GM21423 (cell line): ENCODE measurements at regions not wholly inside any gene's neighbourhood (a gene's known extent, or its start where the extent isn't known, plus 50 kb on each side); places are given as distances from the start of the nearest gene placed in this dataset.
"Not testable (repeated sequence)": the region's sequence is repeated elsewhere in the genome, so short reads cannot be mapped to it uniquely, and the experiment has no call there.

Experiments used
- ATAC-seq: cut with Tn5 transposase; IDR thresholded peaks from one replicate; pipeline ENCODE4 v1.9.1; 2021; ENCODE audit warnings: mild to moderate bottlenecking, moderate library complexity; ENCODE audit not compliant: unreplicated experiment

DNA sequence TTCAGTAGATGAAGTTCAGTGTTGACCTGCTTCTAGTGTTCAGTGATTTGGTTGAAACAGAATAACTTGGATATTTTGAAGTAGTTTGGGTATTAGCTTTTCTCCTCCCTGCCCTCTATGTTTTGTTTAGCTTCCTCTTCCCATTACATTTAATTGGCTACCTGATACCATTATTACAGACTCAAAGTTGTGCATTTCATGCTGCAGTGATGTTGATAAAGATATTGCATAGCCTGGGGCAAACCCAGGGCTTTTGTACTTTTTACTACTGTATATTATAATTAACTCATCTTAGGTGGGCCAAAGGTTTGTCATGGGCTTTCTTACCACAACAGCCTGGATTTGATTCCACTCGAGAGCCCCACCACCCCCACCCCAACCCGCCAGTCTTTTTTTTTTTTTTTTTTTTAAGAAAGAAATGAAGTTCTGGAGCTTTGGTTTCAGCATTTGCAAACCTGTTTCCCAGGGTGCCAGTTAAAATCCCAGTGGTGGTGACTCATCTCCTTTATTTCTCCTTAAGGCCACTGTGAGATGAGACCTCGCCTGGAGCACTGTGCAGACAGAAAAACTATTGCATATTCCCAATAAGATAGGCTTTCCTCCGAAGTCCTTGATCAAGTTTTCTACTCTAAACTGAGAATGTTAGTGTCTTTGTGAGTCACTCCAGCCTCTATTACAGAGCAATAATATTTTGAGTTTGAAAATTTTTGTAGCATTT is 393.7 kb upstream of the FANCL start:
- ATAC-seq, result no peak

DNA sequence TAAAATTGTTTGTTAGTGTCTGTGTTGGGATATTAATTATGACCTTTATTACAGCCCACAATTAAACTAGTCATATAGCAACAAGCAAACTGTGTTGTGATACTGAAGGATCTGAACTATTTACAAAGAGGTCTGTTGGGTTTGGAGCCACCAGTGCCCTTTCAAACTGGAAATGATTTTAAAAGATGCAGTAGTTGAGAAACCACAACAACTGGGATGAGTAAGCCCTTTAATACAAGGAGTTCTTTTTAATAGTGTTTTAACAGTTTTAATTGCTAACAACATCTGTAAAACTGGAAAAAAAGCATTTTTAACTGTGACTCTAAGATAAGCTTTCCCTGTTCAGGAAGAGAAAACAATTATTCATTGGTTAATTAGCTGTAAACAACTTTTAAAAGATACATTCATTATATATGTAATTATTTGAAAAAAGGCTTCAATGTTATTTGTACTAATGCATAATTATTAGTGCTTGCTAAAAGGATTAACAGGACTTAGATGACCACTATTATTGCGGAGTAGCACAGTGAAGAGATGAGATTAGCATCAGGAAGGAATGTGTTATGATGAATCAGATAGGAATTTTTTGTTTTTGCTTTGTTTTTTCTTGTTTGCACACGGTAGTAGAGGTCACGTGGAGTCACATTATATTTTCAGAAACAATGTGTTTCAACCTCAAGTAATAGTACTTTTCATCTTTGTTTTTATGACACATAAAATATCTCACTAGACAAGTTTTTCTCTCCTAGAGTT is 392.7 kb upstream of the FANCL start:
- no peak for ATAC-seq

DNA sequence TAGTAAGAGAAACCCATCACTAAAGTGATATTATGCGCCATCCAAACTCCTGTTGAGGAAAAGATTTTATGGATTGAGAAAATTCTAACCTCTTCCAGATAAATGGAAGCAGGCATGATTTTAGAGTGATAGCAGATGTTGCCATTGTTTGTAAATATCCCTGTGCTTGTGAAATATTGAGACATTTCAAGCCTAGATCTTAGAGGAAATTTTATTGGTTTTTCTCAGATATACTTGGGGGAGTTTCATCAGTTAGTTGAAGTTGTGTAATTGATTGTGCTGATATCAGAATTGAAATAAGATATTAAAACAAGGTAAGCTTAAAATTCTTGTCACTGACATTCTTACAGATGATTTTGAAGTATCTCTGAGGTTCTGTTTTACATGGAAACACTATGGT is 390.9 kb upstream of the FANCL start:
- no peak for ATAC-seq

DNA sequence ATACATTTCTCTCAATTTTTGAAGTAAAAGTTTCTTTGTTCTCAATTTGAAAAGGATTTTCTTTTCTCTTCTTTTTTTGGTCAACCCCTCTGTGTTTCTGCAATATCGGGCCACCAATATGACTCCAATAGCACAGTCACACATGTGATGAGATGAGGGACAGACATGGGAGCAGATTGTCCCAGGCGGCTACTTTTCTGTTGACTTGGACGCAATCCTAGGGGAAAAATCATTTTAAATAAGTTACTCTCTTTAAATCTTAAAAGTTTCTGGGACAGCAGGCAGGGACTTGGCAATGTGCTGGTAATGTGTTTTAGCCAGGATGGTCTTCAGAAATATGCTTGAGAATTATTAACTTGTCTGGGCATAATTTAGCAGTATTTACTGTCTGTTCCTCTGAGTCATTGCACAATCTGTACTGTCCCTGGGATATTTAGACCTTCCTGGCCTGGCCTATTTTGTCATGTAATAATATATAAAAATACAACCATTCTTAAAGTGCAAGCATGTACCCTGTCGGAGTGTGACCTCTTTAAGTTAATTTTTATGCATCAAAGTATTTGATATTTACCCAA is 388.5 kb upstream of the FANCL start:
- no peak for ATAC-seq

DNA sequence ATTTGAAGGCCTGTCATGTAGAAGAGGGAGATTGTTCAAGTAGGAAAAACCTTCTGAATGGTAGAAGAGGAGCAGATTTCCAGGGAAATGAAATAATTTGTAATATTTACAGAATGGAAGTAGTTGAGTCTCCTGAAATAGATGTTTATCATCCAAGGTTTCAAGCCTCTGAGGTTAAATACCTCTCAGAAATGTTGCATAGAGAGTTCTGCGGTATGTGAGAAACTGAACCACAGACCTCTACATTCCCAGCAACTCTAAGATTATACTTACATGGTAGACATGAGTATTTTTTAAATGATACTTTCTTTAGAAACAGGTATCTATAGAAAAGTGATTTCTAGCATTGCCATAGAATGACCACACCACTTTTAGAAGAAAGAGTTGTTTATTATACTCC is 379.8 kb upstream of the FANCL start:
- no peak for ATAC-seq

DNA sequence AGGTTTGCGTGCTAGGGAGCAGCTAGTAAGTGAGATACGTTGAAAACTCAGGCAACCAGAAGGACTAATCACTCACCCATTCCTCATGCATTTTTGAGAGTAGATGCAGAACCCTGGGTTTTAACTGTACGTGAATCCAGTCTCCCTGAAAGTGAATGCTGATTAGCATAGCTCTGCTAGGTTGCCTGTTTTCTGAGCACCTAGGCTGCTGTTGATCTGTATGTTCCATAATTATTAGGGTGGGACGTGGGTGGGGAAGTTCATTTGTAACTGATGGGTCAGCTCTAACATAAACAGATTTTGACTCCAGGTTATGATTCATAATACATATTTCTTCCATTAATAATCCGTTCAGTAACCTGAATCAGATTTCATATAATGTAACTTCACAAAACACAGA is 379.0 kb upstream of the FANCL start:
- no peak for ATAC-seq

DNA sequence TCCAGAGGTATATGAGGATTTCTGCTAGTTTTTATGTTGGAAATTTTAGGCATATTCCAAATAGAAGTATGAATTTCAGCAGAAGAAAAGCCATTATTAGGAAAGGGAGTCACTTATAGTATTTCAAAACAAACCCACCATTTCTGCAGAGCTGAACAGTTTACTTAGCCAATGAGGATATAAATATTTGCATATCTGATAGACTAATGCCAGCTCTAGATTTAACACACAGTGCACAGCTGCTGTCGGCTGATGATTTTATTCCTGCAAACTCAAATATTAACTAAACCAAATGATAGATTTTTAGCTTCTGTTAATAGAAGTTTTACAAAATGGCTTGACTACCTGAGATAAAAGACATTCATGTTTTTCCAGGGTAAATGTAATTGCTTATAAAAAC is 375.8 kb upstream of the FANCL start:
- ATAC-seq, result no peak

DNA sequence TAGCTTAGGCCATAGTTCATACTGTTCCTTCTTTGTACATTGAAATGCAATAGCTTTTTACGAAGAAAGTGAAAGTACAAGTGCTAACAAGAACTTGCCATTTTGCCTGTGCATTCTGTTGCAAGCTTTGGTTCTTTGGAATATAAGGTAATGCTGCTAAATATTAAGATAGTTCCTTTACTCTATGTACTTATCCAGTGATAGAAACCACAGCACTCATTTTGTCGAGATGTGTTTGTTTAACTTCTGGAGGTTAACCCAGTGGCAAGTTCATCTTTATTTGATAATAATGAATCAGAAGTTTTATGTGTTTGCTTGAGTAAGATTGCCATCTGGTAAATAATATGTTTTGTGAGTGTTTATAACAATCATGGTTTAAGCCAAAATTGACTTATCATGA is 373.1 kb upstream of the FANCL start:
- ATAC-seq, result no peak

DNA sequence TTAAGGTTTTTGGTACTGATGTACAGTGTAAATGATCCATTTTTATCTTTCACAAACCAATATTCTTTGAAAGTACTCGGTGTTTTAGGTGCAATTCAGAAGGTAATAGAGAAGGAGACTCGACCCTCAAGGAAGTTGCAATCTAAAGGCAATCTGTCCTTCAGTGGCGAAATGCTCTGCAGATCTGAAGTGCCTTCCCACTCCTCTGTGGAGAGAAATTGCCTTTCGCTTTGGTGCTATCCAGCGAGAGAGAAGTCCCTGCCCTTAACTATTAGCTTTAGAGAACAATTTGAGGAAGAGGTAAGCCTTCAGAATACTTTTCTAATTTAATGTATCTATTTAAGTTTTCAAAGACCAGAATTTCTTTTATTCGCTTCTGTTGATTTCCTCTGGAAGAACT is 371.8 kb upstream of the FANCL start:
- no peak for ATAC-seq

DNA sequence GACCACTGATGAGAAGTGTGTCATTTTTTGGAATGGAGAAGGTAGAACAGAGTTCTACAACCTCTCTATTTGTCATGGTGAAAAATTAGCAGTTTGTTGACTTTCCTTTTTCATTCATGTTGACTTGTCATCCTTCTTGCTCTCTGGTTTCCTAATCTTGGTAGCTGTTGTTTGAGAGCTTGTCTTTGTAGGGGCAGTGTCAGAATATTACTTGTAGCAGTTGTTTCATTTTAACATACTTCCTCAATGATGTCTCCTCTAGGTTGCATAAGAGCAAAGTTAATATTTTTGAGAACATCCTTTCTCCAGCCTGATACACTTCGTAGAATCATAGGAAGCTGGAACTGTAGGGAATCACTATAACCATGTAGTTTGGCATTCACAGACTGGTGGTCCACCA is 368.2 kb upstream of the FANCL start:
- no peak for ATAC-seq

DNA sequence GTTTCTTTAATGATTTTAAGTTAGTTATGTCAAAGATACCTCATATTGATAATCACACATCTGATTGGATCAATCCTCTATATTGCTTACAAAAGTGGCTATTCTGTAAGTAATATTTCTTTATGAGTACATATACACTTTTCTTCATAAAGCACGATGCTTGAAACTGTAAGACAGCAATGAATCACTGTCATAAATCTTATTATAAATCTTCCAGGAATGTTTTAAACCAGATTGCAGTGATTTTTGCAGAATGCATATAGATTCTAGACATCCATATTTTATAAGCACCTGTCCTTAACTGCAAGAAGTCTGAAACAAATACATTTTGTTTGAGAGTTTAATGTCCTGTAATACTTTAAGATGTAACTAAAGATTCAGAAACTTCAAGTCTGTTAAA is 367.0 kb upstream of the FANCL start:
- ATAC-seq, result no peak

DNA sequence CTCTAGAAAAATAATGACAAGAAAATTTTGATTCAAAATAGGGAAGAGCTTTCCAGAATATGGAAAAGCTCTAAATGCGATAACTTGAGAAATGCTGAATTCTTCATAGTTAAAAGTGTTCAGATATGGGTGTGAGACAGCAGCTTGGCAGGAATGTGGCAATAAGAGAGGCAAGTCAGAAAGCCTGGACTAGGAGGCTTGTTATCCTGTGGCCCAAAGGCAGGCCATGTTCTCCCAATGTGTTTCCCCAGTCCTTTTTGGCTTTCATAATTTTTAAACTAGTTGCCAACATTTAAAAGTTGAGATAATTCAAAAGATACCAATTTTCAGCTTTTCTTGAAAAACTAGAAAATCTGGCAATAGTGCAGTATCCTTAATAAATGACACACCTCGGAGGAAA is 366.3 kb upstream of the FANCL start:
- ATAC-seq, result no peak

DNA sequence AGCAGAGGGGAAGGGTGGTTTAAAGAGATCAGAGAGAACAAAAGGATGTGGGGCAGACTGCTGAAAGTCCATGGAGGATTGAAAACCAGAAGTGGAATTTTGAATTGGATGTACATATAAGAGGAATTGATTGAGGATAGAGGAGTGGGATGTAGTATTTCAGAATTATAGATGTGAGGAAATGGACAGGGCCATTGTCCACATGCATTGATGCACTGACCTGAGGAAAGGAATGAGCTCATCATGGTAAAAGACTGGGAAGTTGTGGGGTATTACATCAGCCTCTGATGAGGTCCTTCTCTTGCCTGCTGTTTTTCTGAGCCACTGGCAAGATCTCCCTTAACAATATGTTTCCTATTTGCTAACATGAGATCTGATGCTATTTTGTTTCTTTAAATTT is 365.7 kb upstream of the FANCL start:
- ATAC-seq, result no peak

DNA sequence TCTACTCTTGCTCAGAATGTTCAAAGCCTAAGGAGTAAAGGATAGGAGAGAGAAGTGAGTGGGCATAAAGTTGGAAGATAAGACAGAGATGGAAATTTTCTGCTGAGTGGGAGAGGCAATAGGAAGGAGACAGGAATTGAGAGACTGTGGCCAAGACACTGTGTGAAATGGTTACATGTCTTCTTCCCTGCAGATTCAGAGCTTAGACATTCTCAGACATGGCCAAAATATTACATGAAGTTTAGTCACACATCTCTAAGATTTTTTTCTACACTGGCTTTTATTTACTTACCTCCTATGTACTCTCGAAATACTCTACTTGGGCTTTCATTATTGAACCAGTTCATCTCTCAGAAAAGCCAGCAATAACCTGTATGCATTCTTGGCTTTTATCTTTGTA is 363.0 kb upstream of the FANCL start:
- no peak for ATAC-seq

DNA sequence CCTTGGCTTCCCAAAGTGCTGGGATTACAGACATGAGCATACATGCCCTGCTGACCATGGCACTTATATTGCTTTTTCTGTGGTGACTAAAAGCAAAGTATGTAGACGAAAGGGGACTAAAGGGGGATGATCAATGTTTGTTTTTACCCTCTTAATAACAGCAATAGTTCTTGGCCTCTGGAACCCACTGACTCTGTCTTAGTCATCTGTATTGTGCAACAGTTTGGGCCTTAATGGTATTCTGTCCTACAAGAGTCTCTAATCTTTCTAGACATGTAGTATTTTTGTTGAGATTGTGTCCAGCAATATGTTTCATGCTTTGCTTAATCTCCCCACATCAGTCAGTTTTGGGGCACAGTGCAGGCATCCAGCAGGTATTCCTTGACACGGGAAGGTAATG is 359.9 kb upstream of the FANCL start:
- no peak for ATAC-seq

DNA sequence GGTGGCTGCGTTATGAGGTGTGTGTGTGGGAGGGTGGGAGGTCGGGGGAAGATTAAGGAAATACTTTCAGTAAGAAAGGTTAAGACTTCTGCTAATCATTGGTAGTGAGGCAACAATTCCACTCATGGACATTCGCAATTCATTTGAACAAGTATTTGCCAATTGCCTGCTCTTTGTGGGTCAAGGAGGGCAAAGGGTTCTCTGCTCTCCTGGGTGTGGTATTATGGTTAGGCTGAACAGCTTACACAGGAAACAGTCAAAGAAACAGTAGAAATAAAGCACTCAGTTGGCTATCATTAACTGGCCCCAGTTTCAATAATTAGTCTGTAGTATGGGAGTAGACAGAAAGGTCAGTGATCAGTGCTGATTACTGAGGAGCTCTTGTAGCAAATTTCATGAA is 357.0 kb upstream of the FANCL start:
- no peak for ATAC-seq

DNA sequence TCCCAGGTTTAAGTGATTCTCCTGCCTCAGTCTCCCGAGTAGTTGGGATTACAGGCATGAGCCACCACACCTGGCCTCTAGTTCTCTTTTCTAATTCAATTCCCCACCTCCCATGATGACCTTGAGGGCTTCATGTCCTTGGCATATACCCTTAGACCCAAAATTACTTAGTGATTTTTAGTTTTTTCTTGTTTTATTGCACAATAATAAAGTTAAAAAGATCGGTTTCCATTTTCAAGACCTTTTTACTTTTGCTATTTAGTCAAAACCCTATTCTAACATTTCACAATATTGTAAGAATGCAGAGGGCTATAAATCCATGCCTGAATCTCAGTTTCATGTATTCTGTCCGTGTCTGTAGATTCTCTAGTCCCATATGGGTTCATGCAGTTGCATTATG is 354.6 kb upstream of the FANCL start:
- no peak for ATAC-seq

DNA sequence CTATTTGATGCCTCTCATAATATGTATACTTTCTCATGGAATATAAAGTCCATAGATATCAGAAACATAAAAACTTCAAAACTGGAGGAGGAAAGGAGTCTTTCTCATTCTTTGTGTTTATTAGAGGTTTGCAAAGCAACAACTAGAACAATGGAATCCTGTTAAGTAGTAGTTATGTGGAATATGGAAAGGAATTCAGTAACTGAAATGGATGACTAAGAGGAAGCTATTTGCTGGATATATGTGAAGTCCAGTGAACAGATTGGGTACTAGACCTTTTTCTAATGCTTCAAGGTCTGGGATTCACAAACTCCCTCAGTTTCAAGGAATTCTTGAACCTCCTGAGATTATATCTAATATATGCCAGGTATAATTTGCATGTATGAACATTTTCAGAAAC is 353.6 kb upstream of the FANCL start:
- no peak for ATAC-seq

DNA sequence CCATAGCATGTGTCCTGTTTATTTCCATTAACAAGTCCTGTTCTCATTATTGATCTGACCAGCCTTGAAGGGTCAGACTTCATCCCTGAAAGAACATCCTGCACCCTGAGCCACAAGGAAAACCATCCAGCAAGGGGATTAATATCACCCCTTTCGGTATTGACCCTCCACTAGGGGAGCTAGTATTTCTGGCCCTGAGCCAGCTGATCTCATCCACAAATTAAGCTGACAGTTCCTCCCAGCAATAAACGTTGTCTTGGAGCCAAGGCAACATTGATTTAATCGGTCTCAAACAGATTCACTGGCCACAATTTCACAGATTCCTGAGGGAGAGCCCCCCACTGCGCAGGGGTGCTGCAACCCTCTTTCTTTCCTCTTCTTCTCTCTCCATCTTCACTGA is 353.1 kb upstream of the FANCL start:
- no peak for ATAC-seq

DNA sequence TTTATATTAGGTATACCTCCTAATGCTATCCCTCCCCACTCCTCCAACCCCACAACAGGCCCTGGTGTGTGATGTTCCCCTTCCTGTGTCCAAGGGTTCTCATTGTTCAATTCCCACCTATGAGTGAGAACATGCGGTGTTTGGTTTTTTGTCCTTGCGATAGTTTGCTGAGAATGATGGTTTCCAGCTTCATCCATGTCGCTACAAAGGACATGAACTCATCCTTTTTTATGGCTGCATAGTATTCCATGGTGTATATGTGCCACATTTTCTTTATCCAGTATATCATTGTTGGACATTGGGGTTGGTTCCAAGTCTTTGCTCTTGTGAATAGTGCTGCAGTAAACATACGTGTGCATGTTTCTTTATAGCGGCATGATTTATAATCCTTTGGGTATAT is 345.1 kb upstream of the FANCL start:
- not testable (repeated sequence) for ATAC-seq

DNA sequence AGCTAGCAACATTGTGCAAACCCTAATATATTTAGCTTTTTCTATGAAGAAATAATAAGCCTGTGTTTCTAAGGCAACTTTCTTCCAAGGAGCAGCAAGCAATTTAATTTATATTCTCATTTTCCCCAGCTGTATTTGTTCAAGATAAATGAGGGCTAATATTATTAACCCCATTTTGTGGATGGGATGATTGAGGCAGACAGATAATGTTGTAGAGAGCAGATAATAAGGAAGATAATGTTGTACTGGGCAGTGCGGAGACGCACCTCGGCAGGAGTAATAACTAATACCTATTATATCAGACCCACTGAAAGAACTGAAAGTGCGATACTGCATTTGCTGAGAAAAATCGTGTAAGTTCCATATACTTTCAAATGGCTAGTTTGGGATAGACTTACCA is 344.1 kb upstream of the FANCL start:
- ATAC-seq, result no peak

DNA sequence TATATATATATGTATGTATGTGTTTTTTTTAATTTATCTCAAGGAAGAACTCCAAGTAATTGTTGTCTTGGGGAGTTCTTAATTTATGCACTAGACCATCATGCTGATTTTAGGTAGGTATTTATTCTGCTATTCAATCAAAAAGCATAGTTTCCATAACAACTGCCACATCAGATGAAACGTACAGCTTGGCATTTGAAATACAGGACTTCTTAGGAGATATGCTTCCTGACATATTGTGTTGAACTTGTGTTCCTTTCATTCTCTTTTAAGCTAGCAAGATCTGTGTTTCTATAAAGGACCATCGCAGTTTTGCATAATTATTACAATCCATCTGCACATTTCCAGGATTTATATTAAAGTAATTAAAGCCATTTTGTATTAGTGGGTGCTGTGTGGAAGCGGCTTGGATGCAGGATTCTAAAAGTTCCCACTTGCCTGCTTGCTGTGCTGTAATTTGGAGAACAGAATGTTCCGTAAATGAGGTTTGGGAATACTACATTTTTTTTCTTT is 343.5 kb upstream of the FANCL start:
- ATAC-seq, result no peak
